SK-N-MC (cell line): ENCODE measurements at regions not wholly inside any gene's neighbourhood (a gene's known extent, or its start where the extent isn't known, plus 50 kb on each side); places are given as distances from the start of the nearest gene placed in this dataset.

Experiments used
- EZH2 ChIP-seq: fragments of 200-600 bp; sonication (generic); IDR thresholded peaks from one replicate; pipeline ENCODE4 v1.6.1; 2017; ENCODE audit warnings: antibody characterized with exemption
- FOXP2 ChIP-seq: optimal IDR thresholded peaks from 2 replicates; pipeline ENCODE3; 2011; ENCODE audit warnings: mild to moderate bottlenecking, moderate library complexity; ENCODE audit not compliant: insufficient read depth; ENCODE audit errors: extremely low read length, control extremely low read depth
- POLR2AphosphoS5 ChIP-seq: IDR thresholded peaks from 2 replicates; pipeline ENCODE4 v1.6.1; 2012; ENCODE audit warnings: mild to moderate bottlenecking, low read depth, low read length, borderline replicate concordance

DNA sequence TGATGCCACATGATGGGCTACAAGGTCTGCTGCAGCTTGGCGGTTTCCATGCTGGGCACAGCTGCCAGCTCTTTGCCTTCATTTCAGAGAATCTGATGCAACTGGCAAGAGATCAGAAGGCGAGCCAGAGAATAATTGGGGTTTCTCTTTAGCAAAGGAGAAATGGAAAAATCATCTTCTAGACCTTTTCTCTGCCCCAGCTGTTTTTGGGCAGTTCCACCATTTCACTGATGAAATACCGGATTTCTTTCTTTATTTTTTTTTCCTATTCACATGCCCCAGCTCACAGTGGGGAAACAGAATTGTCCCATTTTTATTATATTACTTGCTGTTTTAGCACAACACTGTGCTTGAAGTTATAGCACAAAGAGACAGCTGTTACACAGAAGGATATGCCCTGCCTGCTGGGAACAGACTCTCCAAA lies 439.3 kb upstream of the GOT2 start:
- TF ChIP-seq EZH2 (no peak), POLR2AphosphoS5 (no peak), FOXP2 (no peak)
